HG03354 (cell line): ENCODE measurements at regions not wholly inside any gene's neighbourhood (a gene's known extent, or its start where the extent isn't known, plus 50 kb on each side); places are given as distances from the start of the nearest gene placed in this dataset.

Source experiments
- ATAC-seq: cut with Tn5 transposase; IDR thresholded peaks from one replicate; pipeline ENCODE4 v1.9.1; 2021; ENCODE audit warnings: mild to moderate bottlenecking; ENCODE audit not compliant: unreplicated experiment, poor library complexity, severe bottlenecking

- ATAC-seq, result no peak
These were observed 293.0 kb upstream of the TNP1 start for GRCh38 chr2:217152831-217153230.

- ATAC-seq, result no peak
These were observed 291.8 kb upstream of the TNP1 start for GRCh38 chr2:217151509-217152206.

GRCh38 chr2:217150236-217150635, 290.4 kb upstream of the TNP1 start:
- no peak for ATAC-seq

- ATAC-seq, result no peak
These were observed 289.3 kb upstream of the TNP1 start for GRCh38 chr2:217149087-217149660.

- no peak for ATAC-seq
These were observed 288.0 kb upstream of the TNP1 start for GRCh38 chr2:217147818-217148217.

- ATAC-seq, result no peak
These were observed 287.1 kb upstream of the TNP1 start for GRCh38 chr2:217146956-217147355.

GRCh38 chr2:217142649-217143266, 282.9 kb upstream of the TNP1 start:
- no peak for ATAC-seq

- no peak for ATAC-seq
These were observed 278.4 kb upstream of the TNP1 start for GRCh38 chr2:217138284-217138683.

- no peak for ATAC-seq
These were observed 267.9 kb upstream of the TNP1 start for GRCh38 chr2:217127744-217128143.

GRCh38 chr2:217125014-217125413, 265.1 kb upstream of the TNP1 start:
- no peak for ATAC-seq

- ATAC-seq, result no peak
These were observed 264.2 kb upstream of the TNP1 start for GRCh38 chr2:217124050-217124449.

- ATAC-seq, result no peak
These were observed 261.7 kb upstream of the TNP1 start for GRCh38 chr2:217121565-217121964.

- ATAC-seq, result no peak
These were observed 260.6 kb upstream of the TNP1 start for GRCh38 chr2:217120429-217120828.

GRCh38 chr2:217118559-217119284, 258.9 kb upstream of the TNP1 start:
- ATAC-seq, result no peak

- ATAC-seq, result no peak
These were observed 257.7 kb upstream of the TNP1 start for GRCh38 chr2:217117523-217117922.

- ATAC-seq, result no peak
These were observed 256.7 kb upstream of the TNP1 start for GRCh38 chr2:217116610-217117009.

GRCh38 chr2:217114117-217114516, 254.3 kb upstream of the TNP1 start:
- ATAC-seq, result no peak

- no peak for ATAC-seq
These were observed 253.6 kb upstream of the TNP1 start for GRCh38 chr2:217113491-217113890.

- ATAC-seq, result no peak
These were observed 250.7 kb upstream of the TNP1 start for GRCh38 chr2:217110550-217110949.

- no peak for ATAC-seq
These were observed 248.7 kb upstream of the TNP1 start for GRCh38 chr2:217108575-217109027.

- no peak for ATAC-seq
These were observed 248.2 kb upstream of the TNP1 start for GRCh38 chr2:217108086-217108485.
